Vagina (tissue), 2 donors: ENCODE measurements at regions not wholly inside any gene's neighbourhood (a gene's known extent, or its start where the extent isn't known, plus 50 kb on each side); places are given as distances from the start of the nearest gene placed in this dataset. TPM values are rescaled to one million over a fixed set of nuclear protein-coding genes. Genes with fewer than 3 reads are reported as not detected.

Experiments
- DNase-seq, 2 donors: peaks; one replicate each; pipeline ENCODE4 v3.0.0-alpha.2; 2017; ENCODE audit errors: extremely low spot score in 2 of 2
- H3K27ac ChIP-seq: fragments of 200-600 bp; sonication (generic); one replicate; pipeline ENCODE4 v1.5.1; 2019
- H3K27me3 ChIP-seq: fragments of 200-600 bp; sonication (generic); one replicate; pipeline ENCODE4 v1.5.1; 2019
- H3K36me3 ChIP-seq, 2 donors: fragments of 200-600 bp; sonication (generic); one replicate each; pipeline ENCODE4 v1.5.1; 2017 to 2019
- H3K4me1 ChIP-seq: fragments of 200-600 bp; sonication (generic); one replicate; pipeline ENCODE4 v1.5.1; 2019
- H3K4me3 ChIP-seq, 2 donors: fragments of 200-600 bp; sonication (generic); 1 replicate in 1 of 2; 2 replicates in 1 of 2; pipeline ENCODE4 v1.5.1; 2016 to 2019
- H3K9me3 ChIP-seq: fragments of 200-600 bp; sonication (generic); one replicate; pipeline ENCODE4 v1.5.1; 2019
- POLR2AphosphoS5 ChIP-seq, 2 donors: sonication (generic); formaldehyde crosslinking; IDR thresholded peaks; one replicate each; pipeline ENCODE4 v1.9.0; 2017; ENCODE audit warnings: antibody characterized with exemption in 2 of 2, mild to moderate bottlenecking in 2 of 2, low read depth in 1 of 2; ENCODE audit not compliant: insufficient read depth in 1 of 2
- intact Hi-C: fragments of 100-400 bp; cut with DNase I; formaldehyde crosslinking; loops from one replicate; pipeline ENCODE4 v1.15.1; 2023
- small RNA-seq: library from RNA; depleted of rRNA; stranded (forward); fragments of <200 nt; gene quantifications from one replicate; pipeline ENCODE3, GENCODE V24; 2016

DNA sequence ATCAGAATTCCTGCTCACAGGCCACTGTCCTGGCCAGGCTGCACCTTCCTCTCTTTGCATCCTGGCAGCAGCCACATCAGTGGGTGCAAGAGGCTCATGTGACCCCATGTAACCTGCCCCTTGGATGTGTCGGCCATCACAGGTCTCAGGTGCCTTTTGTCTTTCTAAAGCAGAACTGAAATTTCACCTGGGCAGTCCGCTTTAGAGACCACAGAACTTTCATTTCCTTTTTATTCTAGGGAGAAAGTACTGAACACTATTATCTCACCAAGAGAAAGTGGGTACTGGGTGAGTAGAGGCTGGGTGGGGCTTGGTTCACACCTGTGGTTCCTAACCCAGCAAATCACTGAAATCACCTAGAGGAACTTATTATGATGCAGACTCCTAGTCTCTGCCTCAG, 51.7 kb upstream of the NUP160 start:
- H3K4me1 ChIP-seq = no peaks in the 10 kb centered on the region
- H3K36me3 ChIP-seq = no peaks in the 10 kb centered on the region
- no peak for DNase-seq
- no peak for TF ChIP-seq POLR2AphosphoS5 (IDR thresholded peaks at IDR 0.05; ENCODE audit: insufficient read depth in 1 of 2, low read depth in 1 of 2)
- H3K27me3 ChIP-seq = no peaks in the 10 kb centered on the region
- H3K9me3 ChIP-seq = no peaks in the 10 kb centered on the region
- intact Hi-C loops = no loop called here
- no peak overlapping the region for H3K27ac ChIP-seq
- no peak overlapping the region for H3K4me3 ChIP-seq

Small RNAs in the stretch of these regions (small RNA-seq; reads per million reads assigned to genes)
- gene AC023232.1 = not detected
